ENCODE measurements at regions not wholly inside any gene's neighbourhood (a gene's known extent, or its start where the extent isn't known, plus 50 kb on each side); places are given as distances from the start of the nearest gene placed in this dataset.

DNA sequence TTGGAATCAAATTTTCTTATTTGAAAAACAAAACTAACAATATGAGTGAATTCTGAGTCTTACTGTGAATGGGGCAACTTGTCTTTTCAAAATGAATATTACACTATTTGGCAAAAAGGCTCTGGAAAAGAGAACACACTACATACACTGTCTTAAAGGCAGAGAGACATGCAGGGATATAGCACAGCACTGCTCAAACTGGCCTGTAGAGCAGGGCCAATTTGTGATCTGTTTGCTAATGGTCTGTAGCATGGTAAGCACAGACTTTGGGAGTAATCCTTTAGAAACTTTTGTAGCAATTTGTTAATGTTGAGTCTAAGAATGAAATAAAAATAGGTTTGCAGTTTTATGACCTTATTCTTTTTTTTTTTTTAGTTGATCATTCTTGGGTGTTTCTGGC lies 679.8 kb upstream of the SGO1 start:
- H3K9me3 ChIP-seq = no peaks in the 10 kb centered on the region
- H3K27me3 ChIP-seq = no peaks in the 10 kb centered on the region
- H3K4me3 ChIP-seq = no peak overlapping the region
- intact Hi-C loops (cut with DNase I) = no loop called here
- H3K36me3 ChIP-seq = no peaks in the 10 kb centered on the region
- no peaks in the 10 kb centered on the region for H3K4me1 ChIP-seq (ENCODE audit: insufficient read depth)
- no peak overlapping the region for H3K27ac ChIP-seq
- DNase-seq = no peak
- TF ChIP-seq EP300 (IDR thresholded peaks at IDR 0.05) (no peak), POLR2A (IDR thresholded peaks at IDR 0.05) (no peak)
- TF ChIP-seq, protein P1, sequence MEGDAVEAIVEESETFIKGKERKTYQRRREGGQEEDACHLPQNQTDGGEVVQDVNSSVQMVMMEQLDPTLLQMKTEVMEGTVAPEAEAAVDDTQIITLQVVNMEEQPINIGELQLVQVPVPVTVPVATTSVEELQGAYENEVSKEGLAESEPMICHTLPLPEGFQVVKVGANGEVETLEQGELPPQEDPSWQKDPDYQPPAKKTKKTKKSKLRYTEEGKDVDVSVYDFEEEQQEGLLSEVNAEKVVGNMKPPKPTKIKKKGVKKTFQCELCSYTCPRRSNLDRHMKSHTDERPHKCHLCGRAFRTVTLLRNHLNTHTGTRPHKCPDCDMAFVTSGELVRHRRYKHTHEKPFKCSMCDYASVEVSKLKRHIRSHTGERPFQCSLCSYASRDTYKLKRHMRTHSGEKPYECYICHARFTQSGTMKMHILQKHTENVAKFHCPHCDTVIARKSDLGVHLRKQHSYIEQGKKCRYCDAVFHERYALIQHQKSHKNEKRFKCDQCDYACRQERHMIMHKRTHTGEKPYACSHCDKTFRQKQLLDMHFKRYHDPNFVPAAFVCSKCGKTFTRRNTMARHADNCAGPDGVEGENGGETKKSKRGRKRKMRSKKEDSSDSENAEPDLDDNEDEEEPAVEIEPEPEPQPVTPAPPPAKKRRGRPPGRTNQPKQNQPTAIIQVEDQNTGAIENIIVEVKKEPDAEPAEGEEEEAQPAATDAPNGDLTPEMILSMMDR (IDR thresholded peaks at IDR 0.05) = no peak

DNA sequence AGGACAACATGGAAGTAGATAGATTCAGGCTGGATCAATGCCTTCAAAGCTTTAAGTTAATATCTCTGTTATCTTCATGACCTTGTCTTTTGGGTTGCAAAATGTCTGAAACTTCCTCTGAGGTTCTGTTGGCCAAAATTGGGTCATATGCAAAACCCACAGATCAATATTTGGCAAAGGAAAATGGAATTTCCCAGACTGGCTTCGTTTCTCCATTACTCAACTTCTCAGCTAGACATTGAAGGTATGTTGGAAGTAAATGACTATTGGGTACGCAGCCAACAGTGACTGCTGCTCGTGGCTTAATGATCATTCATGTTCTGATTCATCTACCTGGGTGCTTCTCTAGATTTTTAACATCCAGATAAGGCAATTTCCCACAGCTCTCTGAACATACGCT lies 675.4 kb upstream of the SGO1 start:
- TF ChIP-seq, protein P1 (IDR thresholded peaks at IDR 0.05) = no peak
- no peak for TF ChIP-seq POLR2A (IDR thresholded peaks at IDR 0.05)
- TF ChIP-seq EP300 (IDR thresholded peaks at IDR 0.05) = no peak
- WGBS, 3 donors = 78 to 85% (median 85%) methylated on average over 4 of the region's 4 CpGs
- no peak overlapping the region for H3K27ac ChIP-seq
- H3K4me3 ChIP-seq = no peak overlapping the region
- H3K9me3 ChIP-seq = no peaks in the 10 kb centered on the region
- H3K27me3 ChIP-seq = no peaks in the 10 kb centered on the region
- intact Hi-C loops (cut with DNase I) = no loop called here
- H3K36me3 ChIP-seq = no peaks in the 10 kb centered on the region
- DNase-seq = no peak
- no peaks in the 10 kb centered on the region for H3K4me1 ChIP-seq (ENCODE audit: insufficient read depth)

DNA sequence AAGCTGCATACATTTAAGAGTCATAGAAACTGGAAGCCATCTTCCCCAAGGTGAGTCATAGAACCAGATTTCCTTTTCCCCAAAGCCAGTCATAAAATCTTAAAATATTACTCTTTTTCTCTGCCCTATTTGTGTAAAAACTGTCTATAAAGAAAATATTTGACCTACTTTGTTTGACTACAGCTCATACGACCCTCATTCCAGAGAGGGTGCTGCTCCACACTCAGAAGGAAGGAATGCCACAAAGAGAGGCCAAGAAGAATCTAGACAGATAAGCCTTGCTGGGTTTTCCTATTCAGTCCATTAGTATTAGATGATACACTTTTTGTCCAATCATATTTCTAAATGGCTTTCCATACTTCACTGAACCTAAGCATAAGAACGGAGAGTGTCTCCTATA lies 671.6 kb upstream of the SGO1 start:
- 58 to 68% (median 64%) methylated on average over 2 of the region's 2 CpGs for WGBS, 3 donors
- intact Hi-C loops (cut with DNase I) = no loop called here
- TF ChIP-seq, protein P1 (IDR thresholded peaks at IDR 0.05) = no peak
- no peak for TF ChIP-seq EP300 (IDR thresholded peaks at IDR 0.05)
- no peak for TF ChIP-seq POLR2A (IDR thresholded peaks at IDR 0.05)

DNA sequence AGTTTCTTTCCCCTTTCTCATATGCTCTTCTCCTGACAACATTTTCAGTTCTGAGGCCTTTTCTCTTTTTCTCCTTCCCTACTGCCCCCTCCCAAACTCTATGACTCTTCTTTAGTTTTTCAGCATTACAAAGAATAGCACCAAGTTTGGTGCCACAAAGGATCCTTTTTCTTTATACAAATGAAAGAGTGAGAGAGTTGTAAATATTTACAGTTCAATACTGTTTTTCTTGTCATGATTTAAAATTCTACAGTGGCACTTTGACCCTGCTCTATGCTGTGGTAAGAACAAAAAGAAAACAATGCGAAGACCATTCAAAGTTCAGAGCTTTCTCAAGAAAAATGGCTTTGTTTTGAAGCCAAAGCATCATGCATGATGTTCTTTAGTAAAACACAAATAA lies 667.9 kb upstream of the SGO1 start:
- no peaks in the 10 kb centered on the region for H3K4me1 ChIP-seq (ENCODE audit: insufficient read depth)
- no peak for DNase-seq
- no peak overlapping the region for H3K4me3 ChIP-seq
- H3K27me3 ChIP-seq = no peaks in the 10 kb centered on the region
- WGBS, 3 donors = 13 to 32% (median 15%) methylated on average over 1 of the region's 1 CpG
- intact Hi-C loops (cut with DNase I) = no loop called here
- H3K36me3 ChIP-seq = no peaks in the 10 kb centered on the region
- no peaks in the 10 kb centered on the region for H3K9me3 ChIP-seq
- TF ChIP-seq POLR2A (IDR thresholded peaks at IDR 0.05) = no peak
- TF ChIP-seq, protein P1 (IDR thresholded peaks at IDR 0.05) = no peak
- TF ChIP-seq EP300 (IDR thresholded peaks at IDR 0.05) = no peak
- H3K27ac ChIP-seq = no peak overlapping the region

More for the DNA sequence above, 671.6 kb upstream of the SGO1 start:
- Histone ChIP-seq H3K4me1 (ENCODE audit: insufficient read depth) (no peaks in the 10 kb centered on the region), H3K9me3 (no peaks in the 10 kb centered on the region), H3K27ac (no peak overlapping the region), H3K36me3 (no peaks in the 10 kb centered on the region), H3K4me3 (no peak overlapping the region), H3K27me3 (no peaks in the 10 kb centered on the region)
- DNase-seq = no peak

DNA sequence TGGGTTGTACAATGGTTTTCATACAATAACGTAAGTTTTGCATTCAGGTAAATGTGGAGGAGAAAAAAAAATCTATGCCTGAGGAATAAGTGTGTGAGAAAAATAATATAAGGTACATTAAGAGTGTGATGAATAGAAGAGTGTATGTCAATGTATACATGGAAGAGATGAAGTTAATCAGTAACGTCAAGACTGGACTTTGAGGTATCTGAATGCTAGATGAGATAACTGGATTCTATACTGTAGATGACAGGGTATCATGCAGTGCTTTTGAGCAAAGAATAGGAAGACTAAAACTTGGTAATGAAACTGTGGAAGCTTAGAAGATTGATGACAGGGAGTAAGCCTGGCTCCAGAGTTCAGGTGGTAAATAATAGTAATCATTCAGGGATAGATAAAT lies 666.7 kb upstream of the SGO1 start:
- intact Hi-C loops (cut with DNase I) = no loop called here
- Histone ChIP-seq H3K4me3 (no peak overlapping the region), H3K4me1 (ENCODE audit: insufficient read depth) (no peaks in the 10 kb centered on the region), H3K9me3 (no peaks in the 10 kb centered on the region), H3K27ac (no peak overlapping the region), H3K27me3 (no peaks in the 10 kb centered on the region), H3K36me3 (no peaks in the 10 kb centered on the region)
- TF ChIP-seq EP300 (IDR thresholded peaks at IDR 0.05) (no peak), POLR2A (IDR thresholded peaks at IDR 0.05) (no peak)
- no peak for DNase-seq
- 95 to 97% (median 95%) methylated on average over 2 of the region's 2 CpGs for WGBS, 3 donors
